Ovary (tissue), 7 donors: ENCODE measurements at regions not wholly inside any gene's neighbourhood (a gene's known extent, or its start where the extent isn't known, plus 50 kb on each side); places are given as distances from the start of the nearest gene placed in this dataset.

Source experiments
- DNase-seq, 5 donors: peaks; one replicate each; pipeline ENCODE4 v3.0.0-alpha.2; 2019 to 2020
- H3K27ac ChIP-seq, 2 donors: fragments of 200-600 bp; one replicate each; pipeline versions ENCODE4 v1.5.1 to v1.8.0; 2019 to 2022
- H3K27me3 ChIP-seq: fragments of 200-600 bp; one replicate; pipeline ENCODE4 v1.8.0; 2022
- H3K36me3 ChIP-seq: fragments of 200-600 bp; sonication (generic); one replicate; pipeline ENCODE4 v1.5.1; 2019
- H3K4me1 ChIP-seq: one replicate; pipeline ENCODE4 v1.8.1; 2013; ENCODE audit warnings: mild to moderate bottlenecking, moderate library complexity; ENCODE audit not compliant: insufficient read depth
- H3K4me3 ChIP-seq: fragments of 200-600 bp; sonication (generic); one replicate; pipeline ENCODE4 v1.5.1; 2017
- H3K9me3 ChIP-seq, 2 donors: fragments of 200-600 bp in 1 of 2; sonication (generic) in 1 of 2; one replicate each; pipeline versions ENCODE4 v1.5.1 to v1.8.1; 2013 to 2019; ENCODE audit warnings: mild to moderate bottlenecking in 1 of 2, moderate library complexity in 1 of 2
- CTCF ChIP-seq, 3 donors: fragments of 450-650 bp in 2 of 3; fragments of 200-600 bp in 1 of 3; IDR thresholded peaks; one replicate each; pipeline versions ENCODE4 v1.5.1 to v1.8.0; 2016 to 2022; ENCODE audit warnings: antibody characterized with exemption in 3 of 3, mild to moderate bottlenecking in 1 of 3
- EP300 ChIP-seq: sonication (generic); formaldehyde crosslinking; IDR thresholded peaks from one replicate; pipeline ENCODE4 v1.6.1; 2017; ENCODE audit warnings: antibody characterized with exemption
- POLR2A ChIP-seq: fragments of 450-650 bp; IDR thresholded peaks from one replicate; pipeline ENCODE4 v1.6.1; 2017; ENCODE audit warnings: antibody characterized with exemption, mild to moderate bottlenecking, moderate library complexity
- WGBS, 3 donors: extraction: QIAGEN DNeasy Blood & Tissue Kit in 1 of 3; methylation state at CpG; one replicate each; pipeline versions ENCODE4 v1.1.5 to v1.1.7; 2013 to 2017; 5-methylcytosine and 5-hydroxymethylcytosine counted together
- intact Hi-C, 4 donors: fragments of 100-400 bp; cut with DNase I; formaldehyde crosslinking; loops; one replicate each; pipeline versions ENCODE4 v1.11.0 to v1.15.1; 2022 to 2023
- donor health status: DM: no; HTN: no; CAD: no; lungs with moderate emphysema.
- donor health status: DM: no; HTN: no; CAD: no.
- donor health status: Bipolar disorder and iron deficiency.
- donor health status: DM: no; HTN: no; CAD: no.
- donor health status: DM: yes; HTN: yes; CAD: no.

- DNase-seq = no peak
- H3K4me1 ChIP-seq = no peaks in the 10 kb centered on the region
- no peaks in the 10 kb centered on the region for H3K9me3 ChIP-seq
- H3K4me3 ChIP-seq = no peak overlapping the region
- WGBS, 3 donors = 86 to 92% (median 90%) methylated on average over 11 of the region's 11 CpGs
- intact Hi-C loops = no loop called here
- TF ChIP-seq CTCF (IDR thresholded peaks at IDR 0.05) (no peak), EP300 (no peak), POLR2A (no peak)
- H3K36me3 ChIP-seq = no peaks in the 10 kb centered on the region
- H3K27me3 ChIP-seq = no peaks in the 10 kb centered on the region
- H3K27ac ChIP-seq = no peak overlapping the region
Observed at GRCh38 chr7:148472406-148472805, 118.2 kb upstream of the C7orf33 start.

GRCh38 chr7:148473703-148474480 is 116.7 kb upstream of the C7orf33 start:
- H3K9me3 ChIP-seq = no peaks in the 10 kb centered on the region
- TF ChIP-seq POLR2A (no peak), CTCF (IDR thresholded peaks at IDR 0.05) (no peak), EP300 (no peak)
- H3K4me1 ChIP-seq = no peaks in the 10 kb centered on the region
- H3K27me3 ChIP-seq = no peaks in the 10 kb centered on the region
- no peak overlapping the region for H3K27ac ChIP-seq
- WGBS, 3 donors = 56 to 62% (median 61%) methylated on average over 14 of the region's 14 CpGs
- no peak overlapping the region for H3K4me3 ChIP-seq
- DNase-seq = no peak
- intact Hi-C loops = no loop called here
- no peaks in the 10 kb centered on the region for H3K36me3 ChIP-seq

- intact Hi-C loops = no loop called here
- no peaks in the 10 kb centered on the region for H3K36me3 ChIP-seq
- no peaks in the 10 kb centered on the region for H3K27me3 ChIP-seq
- TF ChIP-seq EP300 (no peak), CTCF (IDR thresholded peaks at IDR 0.05) (no peak), POLR2A (no peak)
- H3K27ac ChIP-seq = no peak overlapping the region
- no peaks in the 10 kb centered on the region for H3K4me1 ChIP-seq
- WGBS, 3 donors = 73 to 82% (median 79%) methylated on average over 6 of the region's 6 CpGs
- no peaks in the 10 kb centered on the region for H3K9me3 ChIP-seq
- no peak overlapping the region for H3K4me3 ChIP-seq
- no peak for DNase-seq
Observed at GRCh38 chr7:148474481-148475025, 116.0 kb upstream of the C7orf33 start.

GRCh38 chr7:148478551-148478950 is 112.0 kb upstream of the C7orf33 start:
- Histone ChIP-seq H3K36me3 (no peaks in the 10 kb centered on the region), H3K9me3 (no peaks in the 10 kb centered on the region), H3K4me3 (no peak overlapping the region), H3K4me1 (no peaks in the 10 kb centered on the region), H3K27ac (no peak overlapping the region), H3K27me3 (no peaks in the 10 kb centered on the region)
- TF ChIP-seq POLR2A (no peak), CTCF (IDR thresholded peaks at IDR 0.05) (no peak), EP300 (no peak)
- 84 to 91% (median 89%) methylated on average over 9 of the region's 9 CpGs for WGBS, 3 donors
- intact Hi-C loops = no loop called here
- no peak for DNase-seq
